RWPE1 (cell line): ENCODE measurements at regions not wholly inside any gene's neighbourhood (a gene's known extent, or its start where the extent isn't known, plus 50 kb on each side); places are given as distances from the start of the nearest gene placed in this dataset.

ENCODE experiments used
- CTCF ChIA-PET: fragments of 350-600 bp; sonication (Branson Sonifier 250); formaldehyde crosslinking; extraction: SDS; loops from one replicate; lab custom pipeline; 2021; lab: Yijun Ruan, JAX
- POLR2A ChIA-PET: fragments of 400-600 bp; formaldehyde crosslinking; extraction: SDS; loops from one replicate; lab custom pipeline; 2020; ENCODE audit warnings: antibody characterized with exemption; ENCODE audit not compliant: low non-redundant PET; lab: Yijun Ruan, JAX
- DNase-seq: peaks from one replicate; pipeline ENCODE4 v3.0.0; 2012; ENCODE audit warnings: low spot score
- H3K27ac ChIP-seq: fragments of 450-650 bp; 2 replicates; pipeline ENCODE4 v1.5.1; 2017
- TF ChIP-seq, protein P1 (sequence below): fragments of 450-650 bp; conservative IDR thresholded peaks from 2 replicates; pipeline ENCODE4 v1.5.1; 2017; ENCODE audit warnings: low read depth, mild to moderate bottlenecking

DNA sequence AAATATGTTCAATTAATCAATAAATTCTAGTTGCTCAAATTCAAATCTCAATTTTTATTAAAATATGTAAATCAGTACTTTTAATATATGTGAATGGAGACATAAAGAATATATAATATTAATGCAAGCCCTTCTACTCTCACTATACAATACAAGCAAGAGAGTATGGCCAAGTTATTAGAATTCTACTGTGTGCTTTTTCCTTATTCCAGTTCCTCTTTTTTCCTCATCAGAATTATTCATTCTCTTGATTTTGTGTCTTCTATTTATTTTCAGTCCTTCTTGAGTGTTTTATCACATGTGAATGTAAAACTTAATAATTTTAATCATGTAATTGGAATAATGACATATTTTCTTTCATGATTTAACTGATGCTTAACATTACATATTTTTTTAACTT lies 276.8 kb downstream of the PCDH20 start:
- H3K27ac ChIP-seq, result no peak overlapping the region
- ChIA-PET POLR2A (no interaction called here), CTCF (interaction anchor here (0.6 kb wide), 1 partner anchor 23 kb away, joined by 3 read pairs; no protein-coding TSS in a partner anchor)
- DNase-seq, result no peak
- TF ChIP-seq, protein P1, sequence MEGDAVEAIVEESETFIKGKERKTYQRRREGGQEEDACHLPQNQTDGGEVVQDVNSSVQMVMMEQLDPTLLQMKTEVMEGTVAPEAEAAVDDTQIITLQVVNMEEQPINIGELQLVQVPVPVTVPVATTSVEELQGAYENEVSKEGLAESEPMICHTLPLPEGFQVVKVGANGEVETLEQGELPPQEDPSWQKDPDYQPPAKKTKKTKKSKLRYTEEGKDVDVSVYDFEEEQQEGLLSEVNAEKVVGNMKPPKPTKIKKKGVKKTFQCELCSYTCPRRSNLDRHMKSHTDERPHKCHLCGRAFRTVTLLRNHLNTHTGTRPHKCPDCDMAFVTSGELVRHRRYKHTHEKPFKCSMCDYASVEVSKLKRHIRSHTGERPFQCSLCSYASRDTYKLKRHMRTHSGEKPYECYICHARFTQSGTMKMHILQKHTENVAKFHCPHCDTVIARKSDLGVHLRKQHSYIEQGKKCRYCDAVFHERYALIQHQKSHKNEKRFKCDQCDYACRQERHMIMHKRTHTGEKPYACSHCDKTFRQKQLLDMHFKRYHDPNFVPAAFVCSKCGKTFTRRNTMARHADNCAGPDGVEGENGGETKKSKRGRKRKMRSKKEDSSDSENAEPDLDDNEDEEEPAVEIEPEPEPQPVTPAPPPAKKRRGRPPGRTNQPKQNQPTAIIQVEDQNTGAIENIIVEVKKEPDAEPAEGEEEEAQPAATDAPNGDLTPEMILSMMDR, result no peak

DNA sequence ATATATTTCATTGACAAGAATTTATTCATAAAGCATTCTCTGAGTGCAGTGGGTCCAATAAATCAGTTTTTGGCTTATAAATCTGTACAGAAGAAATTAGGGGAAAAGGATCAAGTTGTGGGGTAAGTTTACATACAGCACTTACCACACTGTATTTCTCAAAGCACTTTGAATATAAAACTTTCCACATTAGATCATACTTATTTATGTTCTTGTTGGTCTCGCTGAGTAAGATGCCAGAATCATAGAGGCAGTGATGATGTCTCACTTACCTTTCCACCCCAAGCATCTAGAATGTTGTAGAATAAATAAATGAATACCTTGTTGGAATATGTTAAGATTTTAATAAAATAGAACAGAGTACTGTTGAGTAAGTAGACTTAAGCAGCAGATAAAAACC lies 279.1 kb downstream of the PCDH20 start:
- CTCF ChIA-PET, result no interaction called here
- no peak overlapping the region for H3K27ac ChIP-seq
- POLR2A ChIA-PET, result no interaction called here
- no peak for DNase-seq
- TF ChIP-seq, protein P1, result no peak

DNA sequence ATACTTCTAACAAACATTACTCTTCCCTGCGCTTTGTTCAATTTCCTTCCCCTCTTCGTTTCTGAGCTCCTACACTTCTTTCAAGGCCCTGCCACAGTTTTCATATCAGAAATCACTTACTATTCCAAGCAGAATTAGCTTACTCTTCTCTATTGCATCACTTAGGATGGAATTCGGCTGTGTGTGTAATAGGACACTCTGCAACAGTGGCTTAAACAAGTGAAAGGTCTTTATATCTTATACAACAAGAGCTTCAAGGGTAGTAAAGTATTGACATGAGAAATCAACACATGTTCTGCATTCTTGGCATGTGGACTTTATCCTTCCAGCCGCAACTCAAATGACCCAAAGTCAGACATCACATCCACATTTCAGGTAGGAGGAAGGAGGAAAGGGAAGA lies 279.6 kb downstream of the PCDH20 start:
- ChIA-PET POLR2A (no interaction called here), CTCF (no interaction called here)
- TF ChIP-seq, protein P1, result no peak
- no peak overlapping the region for H3K27ac ChIP-seq
- DNase-seq, result no peak

DNA sequence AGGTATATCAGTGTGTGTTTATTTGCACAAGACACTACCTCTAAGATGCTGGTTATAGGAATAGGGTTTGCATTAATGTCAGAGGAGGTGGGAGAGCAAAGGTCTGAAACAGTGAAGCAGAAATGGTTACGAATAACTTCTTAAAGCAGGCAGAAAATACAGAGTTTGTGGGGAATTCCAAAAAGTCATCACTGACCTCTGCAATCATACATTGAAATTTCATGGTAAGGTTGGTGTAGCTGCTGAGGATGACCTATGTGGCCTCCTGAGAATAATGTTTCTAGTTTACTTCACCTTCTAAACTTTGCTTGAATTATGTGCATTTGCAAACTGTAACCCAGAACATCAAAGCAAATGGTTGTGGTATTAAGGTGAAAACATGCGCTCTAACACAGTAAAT lies 280.1 kb downstream of the PCDH20 start:
- CTCF ChIA-PET, result interaction anchor here (0.5 kb wide), 1 partner anchor 104 kb away, joined by 4 read pairs; no protein-coding TSS in a partner anchor
- POLR2A ChIA-PET, result no interaction called here
- TF ChIP-seq, protein P1, result no peak
- DNase-seq, result no peak
- H3K27ac ChIP-seq, result no peak overlapping the region

DNA sequence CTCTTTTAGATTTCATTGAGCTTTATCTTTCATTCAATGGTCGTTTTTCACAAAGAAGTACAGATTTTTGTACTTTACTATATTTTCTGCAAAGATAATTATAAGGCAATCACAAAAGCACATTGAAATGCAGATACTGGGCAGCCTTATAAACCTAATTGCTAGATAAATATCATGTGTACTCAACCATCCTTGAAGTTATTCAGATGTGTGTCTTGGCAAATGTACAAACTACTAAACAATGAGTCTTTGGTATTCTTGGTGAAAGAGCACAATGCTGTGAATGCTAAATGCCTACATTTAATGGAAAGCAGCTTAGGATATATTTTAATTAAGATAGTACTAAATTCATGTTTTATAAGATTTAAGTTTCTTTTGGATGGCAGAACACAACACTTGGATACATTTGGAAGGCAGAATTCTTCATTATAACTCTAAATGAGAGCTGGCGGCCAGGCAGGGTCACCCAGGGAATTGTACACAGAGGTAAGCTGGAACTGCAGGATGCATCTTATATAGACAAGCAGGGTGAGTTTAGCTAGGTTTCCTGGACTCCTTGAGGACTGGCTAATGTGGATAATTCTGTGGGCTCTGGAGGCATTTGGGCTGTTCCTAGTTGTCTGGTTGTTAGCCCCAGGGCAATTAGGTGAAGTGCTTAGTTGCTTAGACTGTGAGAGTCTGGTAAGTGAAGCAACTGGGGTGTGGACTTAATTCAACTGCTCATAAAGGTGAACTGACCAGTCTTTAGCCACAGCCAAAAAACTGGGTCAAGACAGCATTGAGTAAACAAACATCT lies 286.6 kb downstream of the PCDH20 start:
- TF ChIP-seq, protein P1, result no peak
- ChIA-PET CTCF (interaction anchor here (0.6 kb wide), 1 partner anchor 761 kb away, joined by 3 read pairs; no protein-coding TSS in a partner anchor), POLR2A (no interaction called here)
- no peak overlapping the region for H3K27ac ChIP-seq
- no peak for DNase-seq

DNA sequence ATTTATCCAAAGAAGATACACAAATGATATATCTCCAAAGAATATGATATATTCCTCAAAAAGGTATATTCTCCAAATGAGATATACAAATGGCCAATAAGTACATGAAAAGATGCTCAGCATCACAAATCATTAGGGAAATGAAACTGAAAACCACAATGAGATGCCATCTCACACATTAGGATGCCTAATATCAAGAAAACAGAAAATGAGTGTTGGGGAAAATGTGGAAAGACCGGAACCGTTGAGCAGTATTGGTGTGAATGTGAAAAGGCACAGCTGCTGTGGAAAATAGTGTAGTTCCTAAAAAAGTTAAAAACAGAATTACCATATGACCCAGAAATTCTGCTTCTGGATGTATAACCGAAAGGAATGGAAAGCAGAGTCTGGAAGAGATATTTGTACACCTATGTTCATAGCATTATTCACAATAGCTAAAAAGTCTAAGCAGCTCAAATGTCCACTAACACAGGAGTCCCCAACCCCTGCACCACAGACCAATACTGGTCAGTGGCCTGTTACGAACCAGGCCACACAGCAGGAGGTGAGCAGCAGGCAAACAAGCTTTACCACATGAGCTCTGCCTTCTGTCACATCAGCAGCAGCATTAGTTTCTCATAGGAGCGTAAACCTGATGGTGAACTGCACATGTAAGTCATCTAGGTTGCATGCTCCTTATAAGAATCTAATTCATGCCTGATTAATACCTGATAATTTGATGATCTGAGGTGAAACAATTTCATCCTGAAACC lies 291.9 kb downstream of the PCDH20 start:
- TF ChIP-seq, protein P1, result no peak
- ChIA-PET POLR2A (no interaction called here), CTCF (no interaction called here)
- H3K27ac ChIP-seq, result no peak overlapping the region
- no peak for DNase-seq
